Spleen (tissue), 11 donors: ENCODE measurements at regions not wholly inside any gene's neighbourhood (a gene's known extent, or its start where the extent isn't known, plus 50 kb on each side); places are given as distances from the start of the nearest gene placed in this dataset.

Experiments used
- DNase-seq: peaks from one replicate; pipeline ENCODE4 v3.0.0-alpha.2; 2020
- H3K27ac ChIP-seq, 8 donors: fragments of 200-600 bp; sonication (generic) in 7 of 8; 1 replicate in 4 of 8; 2 replicates in 4 of 8; pipeline versions ENCODE4 v1.5.0 to v1.8.0; 2016 to 2021; ENCODE audit warnings: inconsistent platforms in 4 of 8, mild to moderate bottlenecking in 4 of 8, moderate library complexity in 1 of 8
- H3K27me3 ChIP-seq, 7 donors: fragments of 200-600 bp; sonication (generic) in 6 of 7; replicated peaks in 1 of 7; 1 replicate in 4 of 7; 2 replicates in 3 of 7; pipeline versions ENCODE4 v1.5.0 to v1.8.0; 2016 to 2021; ENCODE audit warnings: inconsistent platforms in 3 of 7, mild to moderate bottlenecking in 1 of 7
- H3K36me3 ChIP-seq, 6 donors: fragments of 200-600 bp; sonication (generic) in 5 of 6; 1 replicate in 4 of 6; 2 replicates in 2 of 6; pipeline versions ENCODE4 v1.5.0 to v1.8.0; 2016 to 2021; ENCODE audit warnings: inconsistent platforms in 2 of 6
- H3K4me1 ChIP-seq, 6 donors: fragments of 200-600 bp; sonication (generic) in 5 of 6; 1 replicate in 3 of 6; 2 replicates in 3 of 6; pipeline versions ENCODE4 v1.5.0 to v1.8.0; 2016 to 2021; ENCODE audit warnings: inconsistent platforms in 3 of 6
- H3K4me3 ChIP-seq, 8 donors: fragments of 200-600 bp; sonication (generic) in 7 of 8; 1 replicate in 4 of 8; 2 replicates in 4 of 8; pipeline versions ENCODE4 v1.5.0 to v1.8.0; 2016 to 2021; ENCODE audit warnings: inconsistent platforms in 4 of 8, mild to moderate bottlenecking in 4 of 8, moderate library complexity in 2 of 8
- H3K9me3 ChIP-seq, 8 donors: fragments of 200-600 bp; sonication (generic) in 7 of 8; 1 replicate in 4 of 8; 2 replicates in 4 of 8; pipeline versions ENCODE4 v1.5.0 to v1.8.0; 2016 to 2021; ENCODE audit warnings: inconsistent platforms in 4 of 8
- POLR2A ChIP-seq, 3 donors: fragments of 450-650 bp; IDR thresholded peaks; one replicate each; pipeline ENCODE4 v1.5.1; 2017; ENCODE audit warnings: antibody characterized with exemption in 3 of 3, mild to moderate bottlenecking in 1 of 3
- POLR2AphosphoS5 ChIP-seq, 3 donors: sonication (generic); formaldehyde crosslinking; IDR thresholded peaks; one replicate each; pipeline ENCODE4 v1.5.1; 2017; ENCODE audit warnings: antibody characterized with exemption in 3 of 3
- WGBS, 5 donors: extraction: QIAGEN DNeasy Blood & Tissue Kit in 3 of 5; methylation state at CpG; one replicate each; pipeline versions ENCODE4 v1.1.5 to v1.1.7; 2013 to 2018; 5-methylcytosine and 5-hydroxymethylcytosine counted together
- intact Hi-C: fragments of 100-400 bp; cut with DNase I; formaldehyde crosslinking; loops from one replicate; pipeline ENCODE4 v1.15.0; 2023; ENCODE audit warnings: low total_unique reads
- TF ChIP-seq, protein P1 (sequence below), 11 experiments: fragments of 200-600 bp in 7 of 11; fragments of 450-650 bp in 4 of 11; sonication (generic) in 4 of 11; IDR thresholded peaks in 8 of 11; conservative IDR thresholded peaks in 3 of 11; 1 replicate in 7 of 11; 2 replicates in 4 of 11; pipeline versions ENCODE4 v1.4.0 to v1.8.0; 2016 to 2021; ENCODE audit warnings: antibody characterized with exemption in 11 of 11, inconsistent platforms in 4 of 11, mild to moderate bottlenecking in 1 of 11
- donor health status: healthy with polysubstance abuse.
- donor health status: DM: no; HTN: no; CAD: no; lungs with moderate emphysema.
- donor health status: DM: no; HTN: no; CAD: no.
- donor health status: Bipolar disorder and iron deficiency.
- donor health status: healthy.
- donor health status: DM: no; HTN: no; CAD: no.
- donor health status: DM: yes; HTN: yes; CAD: no.

DNA sequence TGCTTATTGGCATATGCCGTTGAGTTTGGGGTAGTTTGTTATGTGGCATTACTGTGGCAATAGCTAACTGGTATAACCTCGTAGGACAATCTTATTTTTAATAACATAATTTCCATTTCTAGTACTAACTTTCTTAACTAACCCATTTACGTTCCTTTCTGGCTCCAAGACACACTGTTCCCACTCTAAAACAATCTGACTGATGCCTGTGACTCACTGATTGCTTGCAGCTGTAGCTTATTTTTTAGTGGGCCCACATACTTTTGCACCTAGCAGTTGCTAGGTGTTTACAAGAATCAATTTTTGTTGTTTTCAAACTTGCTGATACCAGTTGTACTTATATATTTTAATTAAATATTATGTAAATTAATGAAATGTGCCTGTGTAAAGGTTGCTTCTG lies 52.2 kb downstream of the FAT3 start:
- intact Hi-C loops = no loop called here
- no peak overlapping the region for H3K4me3 ChIP-seq
- H3K4me1 ChIP-seq = no peaks in the 10 kb centered on the region
- H3K27ac ChIP-seq = no peak overlapping the region
- 69 to 83% (median 79%) methylated on average over 3 of the region's 3 CpGs for WGBS, 5 donors
- TF ChIP-seq, protein P1, sequence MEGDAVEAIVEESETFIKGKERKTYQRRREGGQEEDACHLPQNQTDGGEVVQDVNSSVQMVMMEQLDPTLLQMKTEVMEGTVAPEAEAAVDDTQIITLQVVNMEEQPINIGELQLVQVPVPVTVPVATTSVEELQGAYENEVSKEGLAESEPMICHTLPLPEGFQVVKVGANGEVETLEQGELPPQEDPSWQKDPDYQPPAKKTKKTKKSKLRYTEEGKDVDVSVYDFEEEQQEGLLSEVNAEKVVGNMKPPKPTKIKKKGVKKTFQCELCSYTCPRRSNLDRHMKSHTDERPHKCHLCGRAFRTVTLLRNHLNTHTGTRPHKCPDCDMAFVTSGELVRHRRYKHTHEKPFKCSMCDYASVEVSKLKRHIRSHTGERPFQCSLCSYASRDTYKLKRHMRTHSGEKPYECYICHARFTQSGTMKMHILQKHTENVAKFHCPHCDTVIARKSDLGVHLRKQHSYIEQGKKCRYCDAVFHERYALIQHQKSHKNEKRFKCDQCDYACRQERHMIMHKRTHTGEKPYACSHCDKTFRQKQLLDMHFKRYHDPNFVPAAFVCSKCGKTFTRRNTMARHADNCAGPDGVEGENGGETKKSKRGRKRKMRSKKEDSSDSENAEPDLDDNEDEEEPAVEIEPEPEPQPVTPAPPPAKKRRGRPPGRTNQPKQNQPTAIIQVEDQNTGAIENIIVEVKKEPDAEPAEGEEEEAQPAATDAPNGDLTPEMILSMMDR (IDR thresholded peaks at IDR 0.05 in 8 of 11, conservative IDR thresholded peaks at IDR 0.05 in 3 of 11) = no peak
- TF ChIP-seq POLR2A (IDR thresholded peaks at IDR 0.05) (no peak), POLR2AphosphoS5 (IDR thresholded peaks at IDR 0.05) (no peak)
- no peak for DNase-seq
- H3K27me3 ChIP-seq = no peaks in the 10 kb centered on the region
- no peaks in the 10 kb centered on the region for H3K36me3 ChIP-seq
- no peaks in the 10 kb centered on the region for H3K9me3 ChIP-seq

DNA sequence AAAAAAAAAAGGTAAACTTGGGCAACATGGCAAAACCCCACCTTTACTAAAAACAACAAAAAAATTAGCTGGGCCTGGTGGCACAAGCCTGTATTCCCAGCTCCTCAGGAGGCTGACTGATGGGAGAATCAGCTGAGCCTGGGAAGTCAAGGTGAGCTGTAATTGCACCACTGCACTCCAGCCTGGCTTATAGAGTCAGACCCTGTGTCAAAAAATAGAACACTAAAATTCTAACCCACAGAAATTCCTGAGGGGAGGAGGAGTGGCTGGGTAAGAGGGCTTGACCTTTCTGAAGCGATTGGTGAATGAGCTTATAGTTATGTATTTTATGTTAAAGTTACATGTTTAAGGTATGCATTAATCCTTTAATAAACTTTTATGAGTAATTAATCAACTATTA lies 53.3 kb downstream of the FAT3 start:
- no peak for TF ChIP-seq POLR2A (IDR thresholded peaks at IDR 0.05)
- TF ChIP-seq, protein P1 (IDR thresholded peaks at IDR 0.05 in 8 of 11, conservative IDR thresholded peaks at IDR 0.05 in 3 of 11) = no peak
- WGBS, 5 donors = 82 to 92% (median 87%) methylated on average over 1 of the region's 1 CpG
- no peak for DNase-seq

DNA sequence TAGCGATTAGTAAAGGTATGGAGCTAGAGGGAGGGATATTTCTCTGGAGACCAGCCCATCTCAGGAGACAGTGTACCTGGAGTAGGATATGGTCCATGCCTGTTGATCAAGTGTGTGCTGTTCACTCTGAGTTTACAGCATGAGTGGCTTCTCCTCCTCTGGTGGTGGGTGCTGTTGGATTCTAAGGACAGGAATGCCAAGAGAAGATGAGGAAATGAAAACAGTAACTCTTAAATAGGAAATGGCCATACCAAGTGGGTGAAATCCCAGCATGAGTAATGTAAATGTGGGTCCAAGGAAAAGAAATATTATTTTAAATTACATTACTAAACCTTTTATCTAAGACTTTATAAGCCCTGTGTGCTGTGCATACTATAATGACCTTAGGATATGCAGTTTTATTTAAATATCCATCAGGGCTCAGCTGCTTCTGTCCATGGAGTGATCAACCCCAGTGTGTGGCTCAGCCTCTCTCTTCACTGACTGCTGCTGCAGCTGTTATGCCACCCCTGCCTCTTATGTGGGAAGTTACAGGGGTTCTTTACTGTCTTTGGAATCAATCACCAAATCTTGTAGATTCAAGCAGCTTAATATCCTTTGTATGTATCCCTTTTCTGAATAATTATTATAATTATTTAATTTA lies 54.3 kb downstream of the FAT3 start:
- Histone ChIP-seq H3K4me3 (no peak overlapping the region), H3K36me3 (no peaks in the 10 kb centered on the region), H3K4me1 (no peaks in the 10 kb centered on the region), H3K9me3 (no peaks in the 10 kb centered on the region), H3K27ac (no peak overlapping the region), H3K27me3 (no peaks in the 10 kb centered on the region)
- intact Hi-C loops = no loop called here
- TF ChIP-seq POLR2A (IDR thresholded peaks at IDR 0.05) (no peak), POLR2AphosphoS5 (IDR thresholded peaks at IDR 0.05) (no peak)
- TF ChIP-seq, protein P1 (IDR thresholded peaks at IDR 0.05 in 8 of 11, conservative IDR thresholded peaks at IDR 0.05 in 3 of 11) = no peak
- no peak for DNase-seq
- WGBS, 5 donors = 85 to 97% (median 86%) methylated on average over 1 of the region's 1 CpG

More for the DNA sequence above, 53.3 kb downstream of the FAT3 start:
- Histone ChIP-seq H3K27ac (no peak overlapping the region), H3K9me3 (no peaks in the 10 kb centered on the region), H3K4me1 (no peaks in the 10 kb centered on the region), H3K4me3 (no peak overlapping the region), H3K27me3 (no peaks in the 10 kb centered on the region), H3K36me3 (no peaks in the 10 kb centered on the region)
- intact Hi-C loops = no loop called here

DNA sequence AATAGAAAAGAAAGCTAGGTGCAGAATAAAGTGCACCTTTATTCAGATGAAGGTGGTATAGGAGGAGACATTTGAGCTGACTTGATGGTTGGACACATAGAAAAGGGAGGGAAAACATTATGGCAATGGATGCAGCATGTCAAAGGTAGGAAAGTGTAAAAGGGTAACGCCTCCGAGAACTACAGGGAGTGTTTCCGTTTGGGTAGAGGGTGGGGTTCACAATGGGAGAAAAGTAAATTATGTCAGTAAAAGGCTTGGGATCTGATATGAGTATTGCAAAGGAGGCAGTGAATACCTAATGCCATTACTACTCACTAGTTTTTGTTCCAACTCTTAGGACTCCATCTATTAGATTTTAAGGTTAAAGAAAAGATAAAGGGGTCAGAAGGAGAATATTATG lies 59.5 kb downstream of the FAT3 start:
- Histone ChIP-seq H3K27me3 (no peaks in the 10 kb centered on the region), H3K36me3 (no peaks in the 10 kb centered on the region), H3K4me3 (no peak overlapping the region), H3K4me1 (no peaks in the 10 kb centered on the region), H3K9me3 (no peaks in the 10 kb centered on the region), H3K27ac (no peak overlapping the region)
- TF ChIP-seq, protein P1 (IDR thresholded peaks at IDR 0.05 in 8 of 11, conservative IDR thresholded peaks at IDR 0.05 in 3 of 11) = no peak
- no peak for TF ChIP-seq POLR2AphosphoS5 (IDR thresholded peaks at IDR 0.05)
- TF ChIP-seq POLR2A (IDR thresholded peaks at IDR 0.05) = no peak
- intact Hi-C loops = no loop called here
- no peak for DNase-seq
- WGBS, 5 donors = 67 to 83% (median 76%) methylated on average over 3 of the region's 3 CpGs
